Parathyroid adenoma (tissue), 2 donors: ENCODE measurements at regions not wholly inside any gene's neighbourhood (a gene's known extent, or its start where the extent isn't known, plus 50 kb on each side); places are given as distances from the start of the nearest gene placed in this dataset.

Experiments
- H2AFZ ChIP-seq: fragments of 300-600 bp; sonication (generic); one replicate; pipeline ENCODE4 v1.7.0; 2017; ENCODE audit warnings: antibody characterized with exemption, mild to moderate bottlenecking
- H3K27ac ChIP-seq: fragments of 300-600 bp; sonication (generic); one replicate; pipeline ENCODE4 v1.7.0; 2017
- H3K27me3 ChIP-seq: fragments of 300-600 bp; sonication (generic); one replicate; pipeline ENCODE4 v1.7.0; 2017; ENCODE audit warnings: low read length; ENCODE audit not compliant: control insufficient read depth, insufficient read depth
- H3K36me3 ChIP-seq: fragments of 300-600 bp; sonication (generic); one replicate; pipeline ENCODE4 v1.7.0; 2017; ENCODE audit warnings: low read length; ENCODE audit not compliant: control insufficient read depth, insufficient read depth
- H3K4me1 ChIP-seq: fragments of 300-600 bp; sonication (generic); one replicate; pipeline ENCODE4 v1.7.0; 2017; ENCODE audit warnings: control low read depth
- H3K4me2 ChIP-seq: fragments of 300-600 bp; sonication (generic); one replicate; pipeline ENCODE4 v1.7.0; 2017; ENCODE audit warnings: low read length
- H3K4me3 ChIP-seq: fragments of 300-600 bp; sonication (generic); one replicate; pipeline ENCODE4 v1.7.0; 2017; ENCODE audit warnings: low read depth, low read length
- H3K79me2 ChIP-seq: fragments of 300-600 bp; sonication (generic); one replicate; pipeline ENCODE4 v1.7.0; 2017; ENCODE audit warnings: control low read depth
- H3K9ac ChIP-seq: fragments of 300-600 bp; sonication (generic); one replicate; pipeline ENCODE4 v1.7.0; 2017; ENCODE audit warnings: mild to moderate bottlenecking
- H3K9me3 ChIP-seq: fragments of 300-600 bp; sonication (generic); one replicate; pipeline ENCODE4 v1.7.0; 2017; ENCODE audit warnings: low read length; ENCODE audit not compliant: control insufficient read depth
- TF ChIP-seq, protein P1 (sequence below): fragments of 300-600 bp; sonication (generic); IDR thresholded peaks from one replicate; pipeline ENCODE4 v1.7.0; 2017; ENCODE audit warnings: antibody characterized with exemption, mild to moderate bottlenecking
- donor health status: primary hyperparathyroidism.

DNA sequence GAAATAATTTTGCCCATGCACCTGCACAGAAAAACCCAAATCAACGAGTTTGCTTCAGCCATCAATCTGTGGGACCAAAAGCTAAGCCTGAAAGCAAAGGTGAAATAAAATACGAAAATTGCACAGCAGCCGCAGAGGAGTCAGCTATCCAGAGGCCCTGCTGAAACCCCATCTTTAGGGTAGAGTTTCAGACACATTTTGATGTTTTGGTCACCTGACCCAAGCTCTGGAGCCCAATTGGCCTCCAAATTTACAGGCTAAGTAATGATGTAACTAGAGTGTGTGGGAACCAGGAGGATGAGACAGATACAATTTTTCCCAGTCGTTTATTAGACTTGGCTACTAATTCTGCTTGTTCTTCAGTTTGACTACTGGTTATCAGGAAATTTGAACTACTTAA lies 308.6 kb upstream of the ATP11B start:
- no peaks in the 10 kb centered on the region for H3K9me3 ChIP-seq
- no peaks in the 10 kb centered on the region for H3K79me2 ChIP-seq
- peak overlapping the region; percentile 10 for H3K4me2 ChIP-seq
- no peaks in the 10 kb centered on the region for H3K36me3 ChIP-seq
- no peak overlapping the region for H3K4me3 ChIP-seq
- peak overlapping the region; percentile 31 for H2AFZ ChIP-seq
- H3K9ac ChIP-seq = no peak overlapping the region
- TF ChIP-seq, protein P1, sequence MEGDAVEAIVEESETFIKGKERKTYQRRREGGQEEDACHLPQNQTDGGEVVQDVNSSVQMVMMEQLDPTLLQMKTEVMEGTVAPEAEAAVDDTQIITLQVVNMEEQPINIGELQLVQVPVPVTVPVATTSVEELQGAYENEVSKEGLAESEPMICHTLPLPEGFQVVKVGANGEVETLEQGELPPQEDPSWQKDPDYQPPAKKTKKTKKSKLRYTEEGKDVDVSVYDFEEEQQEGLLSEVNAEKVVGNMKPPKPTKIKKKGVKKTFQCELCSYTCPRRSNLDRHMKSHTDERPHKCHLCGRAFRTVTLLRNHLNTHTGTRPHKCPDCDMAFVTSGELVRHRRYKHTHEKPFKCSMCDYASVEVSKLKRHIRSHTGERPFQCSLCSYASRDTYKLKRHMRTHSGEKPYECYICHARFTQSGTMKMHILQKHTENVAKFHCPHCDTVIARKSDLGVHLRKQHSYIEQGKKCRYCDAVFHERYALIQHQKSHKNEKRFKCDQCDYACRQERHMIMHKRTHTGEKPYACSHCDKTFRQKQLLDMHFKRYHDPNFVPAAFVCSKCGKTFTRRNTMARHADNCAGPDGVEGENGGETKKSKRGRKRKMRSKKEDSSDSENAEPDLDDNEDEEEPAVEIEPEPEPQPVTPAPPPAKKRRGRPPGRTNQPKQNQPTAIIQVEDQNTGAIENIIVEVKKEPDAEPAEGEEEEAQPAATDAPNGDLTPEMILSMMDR = no peak
- peaks cover 17% of the 10 kb centered on the region for H3K4me1 ChIP-seq
- no peaks in the 10 kb centered on the region for H3K27me3 ChIP-seq
- peak overlapping the region; percentile 49 for H3K27ac ChIP-seq

DNA sequence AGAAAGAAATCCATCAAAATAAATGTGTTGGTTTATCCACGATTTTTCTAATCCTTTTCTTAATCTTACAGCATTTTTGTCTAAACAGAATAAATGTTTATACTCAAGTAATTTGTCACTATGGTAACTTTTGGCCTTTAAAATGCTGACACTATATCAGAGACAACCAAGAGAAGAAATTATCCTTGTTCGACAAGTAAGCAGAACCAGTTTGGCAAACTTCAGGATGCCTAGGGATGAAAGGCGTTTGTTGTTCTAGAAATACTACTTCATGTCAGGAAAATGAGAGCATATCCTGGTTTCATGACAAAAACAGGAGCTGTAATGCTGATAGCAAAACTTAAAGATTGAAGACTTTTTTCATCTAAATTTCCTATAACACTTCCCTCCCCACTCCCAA lies 308.0 kb upstream of the ATP11B start:
- no peaks in the 10 kb centered on the region for H3K9me3 ChIP-seq
- H3K36me3 ChIP-seq = no peaks in the 10 kb centered on the region
- peaks cover 23% of the 10 kb centered on the region for H3K4me1 ChIP-seq
- no peaks in the 10 kb centered on the region for H3K79me2 ChIP-seq
- no peak overlapping the region for H2AFZ ChIP-seq
- H3K27ac ChIP-seq = peak overlapping the region; percentile 49
- TF ChIP-seq, protein P1 = no peak
- H3K27me3 ChIP-seq = no peaks in the 10 kb centered on the region
- H3K4me2 ChIP-seq = peak overlapping the region; percentile 32
- no peak overlapping the region for H3K9ac ChIP-seq
- H3K4me3 ChIP-seq = no peak overlapping the region

DNA sequence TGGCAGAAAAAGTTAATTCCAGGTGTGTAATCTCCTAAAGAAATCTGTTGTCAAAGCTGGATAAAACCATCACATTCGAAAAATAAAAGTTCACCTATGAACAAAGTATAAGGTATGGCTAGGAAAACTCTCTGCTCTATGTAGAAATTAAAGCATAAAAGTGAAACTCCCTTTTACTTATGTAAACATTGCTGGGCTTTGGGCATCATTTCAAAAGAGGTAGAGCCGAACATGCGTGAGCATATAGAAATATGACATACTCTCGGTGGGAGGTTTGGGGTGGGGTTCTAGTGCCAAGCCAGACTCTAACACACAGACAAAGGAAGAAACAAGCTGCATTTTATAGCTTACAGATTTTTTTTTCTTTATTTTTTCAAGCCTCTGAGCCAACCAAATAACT lies 306.8 kb upstream of the ATP11B start:
- Histone ChIP-seq H3K9me3 (no peaks in the 10 kb centered on the region), H3K4me1 (peaks cover 27% of the 10 kb centered on the region), H3K36me3 (no peaks in the 10 kb centered on the region), H2AFZ (peak overlapping the region; percentile 35), H3K79me2 (no peaks in the 10 kb centered on the region), H3K27ac (no peak overlapping the region), H3K9ac (no peak overlapping the region), H3K4me2 (no peak overlapping the region), H3K27me3 (no peaks in the 10 kb centered on the region), H3K4me3 (no peak overlapping the region)
- TF ChIP-seq, protein P1 = no peak

DNA sequence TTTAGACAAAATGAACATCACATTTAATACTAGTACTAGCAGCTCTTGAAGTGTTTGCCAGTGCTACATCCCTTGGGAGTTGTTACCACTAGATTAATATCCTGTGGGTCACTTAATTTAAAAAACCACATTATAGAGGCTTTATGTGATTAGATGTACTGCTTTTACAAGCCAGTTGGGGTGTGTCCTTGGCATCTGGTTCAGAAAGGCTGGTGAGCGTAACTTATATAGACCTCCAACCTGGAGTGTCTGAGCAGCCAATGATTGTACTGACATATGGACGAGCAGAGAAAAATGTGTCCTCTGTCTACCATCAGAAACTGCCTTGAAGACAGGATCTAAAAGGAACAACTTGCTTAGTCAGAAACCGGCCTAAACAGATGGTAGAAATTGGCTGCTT lies 306.2 kb upstream of the ATP11B start:
- H3K4me2 ChIP-seq = no peak overlapping the region
- no peak overlapping the region for H3K9ac ChIP-seq
- no peak overlapping the region for H3K27ac ChIP-seq
- no peak overlapping the region for H3K4me3 ChIP-seq
- H3K9me3 ChIP-seq = no peaks in the 10 kb centered on the region
- H3K27me3 ChIP-seq = no peaks in the 10 kb centered on the region
- H3K4me1 ChIP-seq = peaks cover 32% of the 10 kb centered on the region
- H3K36me3 ChIP-seq = no peaks in the 10 kb centered on the region
- no peak overlapping the region for H2AFZ ChIP-seq
- TF ChIP-seq, protein P1 = no peak
- no peaks in the 10 kb centered on the region for H3K79me2 ChIP-seq

DNA sequence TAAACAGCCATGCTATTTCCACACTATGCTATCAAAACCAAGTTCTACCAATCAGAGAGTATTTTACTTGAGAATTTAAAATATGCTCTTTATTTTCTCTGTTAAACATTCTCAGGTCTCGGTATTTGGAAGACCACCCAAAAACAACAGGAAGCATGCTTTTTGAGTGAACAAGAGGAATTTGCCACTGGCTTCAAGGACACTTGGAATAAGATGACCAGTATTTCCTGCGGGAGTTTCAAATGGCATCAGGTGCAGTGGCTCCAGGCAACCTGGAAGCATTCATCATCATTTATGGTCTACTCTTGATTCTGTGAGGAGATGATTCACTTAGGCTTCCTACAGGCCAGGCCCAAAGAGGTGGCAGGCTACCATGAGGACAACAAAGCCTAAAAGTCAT lies 305.7 kb upstream of the ATP11B start:
- Histone ChIP-seq H2AFZ (no peak overlapping the region), H3K9ac (no peak overlapping the region), H3K79me2 (no peaks in the 10 kb centered on the region), H3K27me3 (no peaks in the 10 kb centered on the region), H3K4me3 (no peak overlapping the region), H3K36me3 (no peaks in the 10 kb centered on the region), H3K4me2 (no peak overlapping the region), H3K27ac (no peak overlapping the region), H3K9me3 (no peaks in the 10 kb centered on the region), H3K4me1 (peaks cover 32% of the 10 kb centered on the region)
- TF ChIP-seq, protein P1 = no peak
